GM21381 (cell line): ENCODE measurements at regions not wholly inside any gene's neighbourhood (a gene's known extent, or its start where the extent isn't known, plus 50 kb on each side); places are given as distances from the start of the nearest gene placed in this dataset.
"Not testable (repeated sequence)": the region's sequence is repeated elsewhere in the genome, so short reads cannot be mapped to it uniquely, and the experiment has no call there.

Source experiments
- ATAC-seq: cut with Tn5 transposase; IDR thresholded peaks from one replicate; pipeline ENCODE4 v1.9.1; 2021; ENCODE audit warnings: mild to moderate bottlenecking, moderate library complexity; ENCODE audit not compliant: unreplicated experiment

GRCh38 chr3:5035113-5035512 is 55.9 kb downstream of the BHLHE40 start:
- ATAC-seq: no peak

DNA sequence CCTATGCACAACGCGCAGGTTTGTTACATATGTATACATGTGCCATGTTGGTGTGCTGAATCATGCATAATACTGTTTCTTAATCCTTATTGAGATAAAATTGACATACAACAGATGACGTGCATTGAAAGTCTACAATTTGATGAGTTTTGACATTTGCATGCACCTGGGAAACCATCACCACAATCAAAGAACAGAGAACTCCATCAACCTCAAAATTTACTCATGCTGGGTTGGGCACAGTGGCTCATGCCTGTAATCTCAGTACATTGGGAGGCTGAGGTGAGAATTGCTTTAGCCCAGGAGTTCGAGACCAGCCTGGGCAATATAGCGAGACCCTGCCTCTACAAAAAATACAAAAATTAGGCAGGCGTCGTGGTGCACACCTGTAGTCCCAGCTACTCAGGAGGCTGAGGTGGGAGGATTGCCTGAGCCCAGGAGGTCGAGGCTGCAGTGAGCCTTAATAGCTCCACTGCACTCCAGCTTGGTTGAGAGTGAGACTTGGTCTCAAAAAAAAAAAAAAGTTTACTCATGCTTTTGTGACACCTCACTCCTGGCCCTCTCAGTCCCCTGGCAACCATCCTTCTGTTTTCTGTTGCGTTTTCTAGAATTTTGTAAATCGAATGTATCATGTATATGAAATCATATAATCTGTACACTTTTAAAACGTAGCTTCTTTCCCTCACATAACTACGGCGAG is 56.6 kb downstream of the BHLHE40 start:
- ATAC-seq: no peak

GRCh38 chr3:5036392-5036766 is 57.1 kb downstream of the BHLHE40 start:
- no peak for ATAC-seq

- ATAC-seq: no peak
Observed at GRCh38 chr3:5036858-5037257, 57.6 kb downstream of the BHLHE40 start.

DNA sequence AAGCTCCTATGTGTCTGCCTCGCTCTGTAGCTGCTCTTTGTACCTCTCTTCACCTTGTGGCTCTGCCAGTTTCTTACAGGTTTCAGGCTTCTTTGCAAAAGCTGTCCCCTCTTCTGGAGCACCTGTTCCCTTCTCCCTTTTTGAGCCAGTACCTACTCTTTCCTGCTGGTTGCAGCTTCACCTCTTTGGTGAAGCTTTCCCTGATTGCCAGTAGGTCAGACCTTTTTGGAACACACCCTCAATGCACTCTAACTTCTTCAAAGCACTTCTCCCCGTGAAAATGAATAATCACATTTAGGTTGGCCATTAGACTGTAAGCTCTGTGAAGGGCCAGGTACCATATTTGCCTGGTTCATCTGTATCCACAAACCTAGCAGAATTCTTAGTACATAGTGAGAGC is 60.3 kb downstream of the BHLHE40 start:
- ATAC-seq: no peak

DNA sequence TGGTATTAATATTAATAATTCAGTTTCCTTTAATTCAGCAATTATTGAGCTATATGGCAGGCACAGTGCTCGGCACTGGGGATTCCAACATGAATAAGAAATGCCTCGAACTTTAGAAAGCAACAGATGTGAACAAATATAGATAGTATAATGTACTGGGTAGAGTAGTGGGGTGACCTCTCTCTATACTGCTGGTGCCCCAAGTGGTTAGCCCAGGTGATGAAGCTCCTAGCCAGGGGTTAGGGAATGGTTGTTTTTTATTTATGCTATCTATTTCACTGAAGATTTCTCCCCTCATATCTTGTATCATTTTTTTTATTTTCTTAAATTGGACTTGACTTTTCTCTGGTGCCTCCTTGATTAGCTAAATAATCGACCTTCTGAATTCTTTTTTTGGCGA is 62.1 kb downstream of the BHLHE40 start:
- no peak for ATAC-seq

DNA sequence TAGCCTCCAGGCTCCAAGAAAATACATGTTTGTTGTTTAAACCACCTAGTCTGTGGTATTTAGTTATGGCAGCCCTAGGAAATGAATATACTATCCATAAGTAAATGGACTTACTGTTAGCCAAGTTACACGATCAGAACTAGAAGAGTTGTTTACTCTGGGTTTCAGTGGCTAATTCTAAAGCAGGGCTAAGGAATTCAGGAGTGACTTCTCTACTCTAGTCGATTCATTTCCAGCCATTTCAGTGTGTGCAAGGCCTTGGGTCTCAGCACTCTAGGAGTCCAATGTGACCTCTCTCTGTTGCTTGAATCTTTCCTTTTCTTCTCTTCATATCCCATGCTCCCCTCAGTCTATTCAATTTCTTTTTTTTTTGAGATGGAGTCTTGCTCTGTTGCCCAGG is 66.7 kb downstream of the BHLHE40 start:
- ATAC-seq: no peak

DNA sequence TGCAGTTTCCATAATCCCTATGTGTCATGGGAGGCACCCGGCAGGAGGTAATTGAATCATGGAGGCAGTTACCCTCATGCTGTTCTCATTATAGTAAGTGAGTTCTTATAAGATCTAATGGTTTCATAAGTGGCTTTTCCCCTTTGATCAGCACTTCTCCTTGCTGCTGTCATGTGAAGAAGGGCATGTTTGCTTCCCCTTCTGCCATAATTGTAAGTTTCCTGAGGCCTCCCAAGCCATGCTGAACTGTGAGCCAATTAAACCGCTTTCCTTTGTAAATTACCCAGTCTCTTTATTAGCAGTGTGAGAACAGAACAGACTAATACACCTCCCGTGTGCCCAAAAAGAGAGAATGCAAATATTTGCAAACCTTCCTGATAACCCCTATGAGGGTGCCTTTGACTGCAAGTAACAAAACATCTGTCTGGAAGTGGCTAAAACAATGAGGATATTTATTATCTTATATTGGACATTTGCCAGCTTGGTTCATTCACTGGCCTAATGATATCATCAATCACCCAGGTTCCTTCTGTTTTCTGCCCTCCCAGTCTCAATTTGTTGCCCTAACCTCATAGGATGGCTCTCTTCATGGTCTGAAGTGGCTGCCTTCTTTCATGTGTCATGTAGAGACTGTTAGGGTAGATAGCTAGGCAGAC is 68.7 kb downstream of the BHLHE40 start:
- no peak for ATAC-seq

DNA sequence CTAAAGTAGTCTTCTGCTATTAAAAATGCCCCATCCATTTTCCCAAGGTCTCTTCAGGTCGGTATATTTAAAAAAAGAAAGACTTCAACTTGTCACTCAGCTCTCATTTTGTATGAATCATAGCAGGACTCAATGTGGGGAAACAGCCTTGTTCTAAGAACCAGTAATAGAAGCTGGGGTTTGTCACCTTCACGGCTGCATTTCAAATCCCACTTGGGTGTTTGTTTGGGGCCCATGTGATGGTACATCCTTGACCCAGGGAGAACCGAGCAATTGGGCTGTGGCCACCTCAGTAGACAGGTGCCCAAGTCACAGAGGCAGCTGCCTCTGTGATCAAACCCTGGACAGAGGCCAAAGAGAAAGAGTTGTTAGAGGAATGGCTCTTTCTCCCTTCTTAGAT is 70.3 kb upstream of the ARL8B start:
- peak; percentile 66 for ATAC-seq

GRCh38 chr3:5052247-5052646 is 69.8 kb upstream of the ARL8B start:
- ATAC-seq: no peak

GRCh38 chr3:5053021-5053831 is 68.9 kb upstream of the ARL8B start:
- ATAC-seq: no peak

- no peak for ATAC-seq
Observed at GRCh38 chr3:5054098-5054497, 68.0 kb upstream of the ARL8B start.

DNA sequence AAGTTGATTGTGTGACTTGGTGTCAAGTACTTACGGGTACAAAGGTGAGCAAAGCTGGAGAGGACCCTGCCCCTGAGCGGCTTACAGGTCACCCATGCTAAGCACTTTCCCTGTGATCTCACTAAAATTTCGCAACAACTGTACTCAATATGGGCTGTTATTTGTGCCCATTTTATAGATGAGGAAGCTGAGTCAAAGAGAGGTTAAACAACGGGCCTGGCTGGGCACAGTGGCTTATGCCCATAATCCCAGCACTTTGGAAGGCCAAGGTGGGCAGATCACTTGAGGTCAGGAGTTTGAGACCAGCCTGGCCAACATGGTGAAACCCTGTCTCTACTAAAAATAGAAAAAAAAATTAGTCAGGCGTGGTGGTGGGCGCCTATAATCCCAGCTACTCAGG is 67.5 kb upstream of the ARL8B start:
- ATAC-seq: not testable (repeated sequence)

- ATAC-seq: no peak
Observed at GRCh38 chr3:5055357-5056110, 66.6 kb upstream of the ARL8B start.

GRCh38 chr3:5056111-5056391 is 66.0 kb upstream of the ARL8B start:
- no peak for ATAC-seq

GRCh38 chr3:5057272-5057671 is 64.8 kb upstream of the ARL8B start:
- no peak for ATAC-seq

- ATAC-seq: peak; percentile 84
Observed at GRCh38 chr3:5057857-5058324, 64.2 kb upstream of the ARL8B start.

GRCh38 chr3:5058471-5058951 is 63.6 kb upstream of the ARL8B start:
- no peak for ATAC-seq

DNA sequence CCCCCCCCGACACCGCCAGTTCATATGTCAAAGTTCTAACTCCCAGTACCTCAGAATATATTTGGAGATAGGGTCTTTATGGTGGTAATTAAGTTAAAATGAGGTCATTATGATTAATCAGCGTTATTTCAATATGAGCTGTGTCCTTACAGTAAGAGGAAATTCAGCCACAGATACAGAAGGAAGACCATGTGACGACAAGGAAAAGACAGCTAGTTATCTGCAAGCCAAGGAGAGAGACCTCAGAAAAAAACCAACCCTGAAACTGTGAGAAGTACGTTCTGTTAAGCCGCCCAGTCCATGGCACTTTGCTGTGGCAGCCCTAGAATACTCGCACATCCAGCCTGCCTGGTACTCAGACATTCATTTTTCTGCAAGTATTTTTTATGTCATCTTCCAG is 62.3 kb upstream of the ARL8B start:
- no peak for ATAC-seq

GRCh38 chr3:5061218-5061569 is 60.9 kb upstream of the ARL8B start:
- ATAC-seq: no peak

DNA sequence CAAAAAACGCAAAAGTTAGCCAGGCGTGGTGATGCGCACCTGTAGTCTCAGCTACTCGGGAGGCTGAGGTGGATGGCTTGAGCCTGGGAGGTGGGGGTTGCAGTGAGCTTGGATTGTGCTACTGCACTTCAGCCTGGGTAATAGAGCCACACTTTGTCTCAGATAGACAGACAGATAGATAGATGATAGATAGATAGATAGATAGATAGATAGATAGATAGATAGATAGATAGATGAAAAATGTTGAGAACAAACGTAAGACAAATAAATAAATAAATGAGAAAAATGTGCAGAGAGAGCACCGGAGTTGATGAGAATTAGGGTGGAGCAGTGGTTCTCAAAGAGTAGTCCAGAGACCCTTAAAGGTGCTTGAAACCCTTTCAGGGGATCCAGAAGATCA is 58.4 kb upstream of the ARL8B start:
- no peak for ATAC-seq
